NCI-H345 treated with DMSO at 0.1 percent for 48 hours (cell line): ENCODE measurements at regions not wholly inside any gene's neighbourhood (a gene's known extent, or its start where the extent isn't known, plus 50 kb on each side); places are given as distances from the start of the nearest gene placed in this dataset.
A peak's percentile ranks its signal among the peaks of the same experiment; 100 is the strongest.

Experiments used
- DNase-seq: peaks from one replicate; lab custom pipeline; 2025; ENCODE audit not compliant: unreplicated experiment; lab: John Stamatoyannopoulos, UW

GRCh38 chrX:11949291-11949690 is 189.0 kb upstream of the FRMPD4 start:
- no peak for DNase-seq

GRCh38 chrX:11952176-11952720 is 186.0 kb upstream of the FRMPD4 start:
- DNase-seq = no peak

DNA sequence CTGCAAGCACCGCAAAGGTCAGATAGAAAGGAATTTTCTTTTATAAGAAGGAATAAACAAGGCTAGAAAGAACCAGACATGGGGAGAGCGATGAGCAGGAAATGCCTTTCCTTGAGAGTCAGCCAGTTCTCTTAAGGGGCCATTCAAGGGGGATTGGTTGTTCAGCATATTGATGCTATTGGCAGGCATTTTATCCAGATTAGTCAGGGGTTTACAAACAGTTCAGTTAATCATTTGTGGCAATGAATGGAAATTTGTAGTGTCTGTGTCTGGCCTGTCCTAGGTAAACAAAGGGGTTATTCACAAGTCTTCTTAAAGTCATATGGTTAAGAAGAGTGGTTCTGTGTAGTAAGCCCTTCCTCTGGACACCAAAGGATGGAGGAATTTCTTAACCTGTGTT is 184.7 kb upstream of the FRMPD4 start:
- DNase-seq = no peak

- DNase-seq = no peak
These were observed 184.1 kb upstream of the FRMPD4 start for GRCh38 chrX:11954176-11954575.

DNA sequence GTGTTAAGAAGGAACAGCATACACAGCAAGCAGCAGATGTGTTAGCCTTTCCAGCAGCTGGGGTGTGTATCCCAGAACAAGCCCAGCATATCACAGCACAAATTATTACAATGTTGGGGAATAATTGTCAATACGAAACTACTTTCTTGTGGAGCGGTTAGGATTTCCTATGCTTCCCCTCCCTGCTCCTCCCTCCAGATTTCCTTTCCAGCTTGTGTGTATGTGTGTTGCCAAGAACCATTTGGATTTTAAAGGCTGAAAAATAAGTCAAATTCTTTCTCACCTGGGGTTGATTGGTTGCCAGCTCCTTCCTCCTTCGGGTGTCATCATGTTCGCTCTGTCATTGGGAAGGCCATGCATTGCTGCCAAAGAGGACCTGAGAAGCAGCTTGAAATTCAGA is 178.2 kb upstream of the FRMPD4 start:
- no peak for DNase-seq

DNA sequence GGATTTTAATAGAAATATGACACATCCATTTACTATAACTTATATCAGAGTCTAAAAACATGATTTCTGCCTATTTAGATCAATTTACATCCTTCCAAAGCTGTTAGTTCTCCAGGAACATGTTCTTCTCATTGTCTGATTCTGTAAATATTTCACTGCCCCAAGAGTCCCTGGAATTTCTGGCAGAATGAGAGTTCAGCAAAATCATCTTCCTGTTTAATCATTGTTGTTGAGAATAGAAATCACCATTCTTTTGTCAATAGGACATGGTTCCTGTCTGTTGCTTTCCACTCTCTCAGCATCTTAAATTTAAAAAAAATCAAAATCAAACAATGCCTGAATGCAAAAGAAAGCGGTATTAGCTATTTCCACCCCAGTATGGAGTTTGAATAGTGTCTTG is 172.8 kb upstream of the FRMPD4 start:
- no peak for DNase-seq

- no peak for DNase-seq
These were observed 170.0 kb upstream of the FRMPD4 start for GRCh38 chrX:11967986-11968869.

DNA sequence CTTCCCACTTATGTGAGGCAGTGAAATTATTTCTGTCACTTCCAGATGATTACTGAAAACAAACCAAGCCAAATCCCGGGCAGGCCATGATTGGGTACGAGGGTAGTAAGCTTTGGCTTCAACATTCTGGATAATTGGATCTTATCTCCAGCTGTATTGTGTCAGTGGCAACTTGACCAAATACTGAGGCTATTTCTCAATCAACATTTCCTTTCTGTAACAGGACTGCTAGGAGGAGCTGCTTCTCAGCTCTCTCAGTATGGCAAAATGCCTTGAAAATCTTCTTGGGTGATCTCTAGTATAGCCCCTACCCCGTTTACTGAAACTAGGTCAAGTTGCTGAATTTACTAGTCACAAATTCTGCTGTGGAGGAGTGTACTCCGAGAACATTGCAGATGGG is 169.3 kb upstream of the FRMPD4 start:
- no peak for DNase-seq

DNA sequence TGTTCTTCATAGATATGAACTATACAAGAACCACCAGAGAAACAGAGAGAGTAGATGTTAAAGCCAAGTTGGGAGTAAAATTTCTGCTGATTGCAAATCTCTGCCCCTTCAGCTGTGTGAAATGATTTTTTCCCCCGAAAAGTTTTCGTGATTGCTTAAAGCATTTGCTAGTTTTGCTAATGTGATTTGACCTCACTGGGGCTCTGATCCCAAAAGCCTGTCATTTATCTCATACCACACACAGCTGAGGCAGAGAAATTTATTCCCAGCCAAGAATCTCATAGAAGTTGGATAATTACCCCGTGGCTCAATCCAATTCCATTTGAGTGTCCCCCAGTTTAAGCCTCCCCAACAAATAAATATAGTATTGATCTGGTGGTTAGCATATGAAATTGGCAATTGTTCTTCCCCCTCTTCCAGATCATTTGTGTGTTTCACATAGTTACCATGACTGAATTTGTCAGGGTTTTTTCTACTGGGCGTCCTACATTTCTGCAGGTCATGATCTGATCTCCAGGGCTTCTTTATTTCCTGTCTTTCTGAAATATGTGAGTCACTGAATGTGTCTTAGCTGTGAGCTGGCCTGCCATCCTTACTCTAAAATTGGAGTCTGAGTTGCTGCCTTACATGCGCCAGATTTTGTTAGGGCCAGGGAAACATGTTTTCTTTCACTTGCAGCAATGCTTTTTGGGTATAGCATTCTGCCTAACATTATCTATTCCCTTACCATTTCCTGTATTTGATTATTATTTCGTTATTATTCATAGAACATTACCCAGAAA is 167.5 kb upstream of the FRMPD4 start:
- no peak for DNase-seq

DNA sequence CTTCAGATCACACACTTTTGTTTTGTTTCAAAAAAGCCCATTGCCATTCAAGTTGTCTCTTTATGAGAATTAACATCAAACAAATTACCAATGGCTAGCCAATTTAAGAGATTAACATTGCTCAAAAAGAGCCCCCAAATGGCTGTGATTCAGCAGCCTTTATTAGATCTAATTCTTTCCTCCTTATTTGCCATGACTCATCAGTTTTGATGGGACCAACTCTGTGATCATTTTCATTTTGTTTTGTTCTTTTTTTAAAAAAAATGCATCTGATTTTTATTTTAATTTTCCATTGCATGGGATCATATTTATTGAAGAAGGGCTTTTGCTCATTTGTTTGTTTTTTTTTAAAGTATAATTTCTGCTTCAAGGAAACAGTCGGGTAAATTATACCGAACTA is 161.6 kb upstream of the FRMPD4 start:
- no peak for DNase-seq

GRCh38 chrX:11992271-11992670 is 146.0 kb upstream of the FRMPD4 start:
- no peak for DNase-seq

GRCh38 chrX:11995146-11995545 is 143.1 kb upstream of the FRMPD4 start:
- no peak for DNase-seq

- DNase-seq = no peak
These were observed 141.5 kb upstream of the FRMPD4 start for GRCh38 chrX:11996810-11997209.

DNA sequence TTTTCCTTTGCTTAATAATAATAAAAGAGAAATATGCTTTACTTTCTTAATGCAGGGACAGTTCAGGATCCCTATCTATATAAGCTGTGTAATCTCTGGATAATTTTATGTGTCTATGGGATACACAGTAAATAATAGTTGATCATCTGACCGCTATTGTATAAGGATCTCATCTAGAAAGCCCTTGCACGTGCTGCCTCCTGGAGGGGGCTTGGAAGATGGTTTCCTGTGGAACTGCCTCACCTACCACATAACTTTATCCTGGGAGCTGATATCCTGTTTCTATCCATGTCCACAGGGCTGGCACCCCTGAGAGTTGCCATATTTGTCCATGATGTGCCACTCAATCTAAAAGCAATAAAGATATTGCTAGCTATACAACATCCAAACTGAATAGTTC is 139.3 kb upstream of the FRMPD4 start:
- no peak for DNase-seq

DNA sequence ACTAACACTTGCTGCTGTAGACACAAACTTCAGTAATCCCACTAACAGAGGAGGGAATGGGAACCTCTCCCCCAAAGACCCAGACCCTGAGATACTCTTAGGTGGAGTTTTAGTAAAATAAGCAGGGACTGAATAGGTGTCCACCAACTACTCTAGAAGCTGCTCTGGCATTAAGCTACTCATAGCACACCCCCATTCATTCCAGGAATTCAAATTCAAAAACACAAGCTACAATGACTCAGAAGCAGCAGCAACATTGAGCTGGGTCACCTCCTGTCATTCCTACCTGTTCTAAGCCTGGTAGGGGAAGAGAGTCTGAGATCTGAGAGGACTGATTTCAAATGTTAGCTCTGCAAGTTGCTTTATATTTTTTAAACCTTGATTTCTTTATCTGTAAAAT is 135.4 kb upstream of the FRMPD4 start:
- no peak for DNase-seq

- DNase-seq = no peak
These were observed 130.4 kb upstream of the FRMPD4 start for GRCh38 chrX:12007881-12008280.

GRCh38 chrX:12010436-12010835 is 127.8 kb upstream of the FRMPD4 start:
- no peak for DNase-seq

- DNase-seq = no peak
These were observed 127.2 kb upstream of the FRMPD4 start for GRCh38 chrX:12011075-12011474.

DNA sequence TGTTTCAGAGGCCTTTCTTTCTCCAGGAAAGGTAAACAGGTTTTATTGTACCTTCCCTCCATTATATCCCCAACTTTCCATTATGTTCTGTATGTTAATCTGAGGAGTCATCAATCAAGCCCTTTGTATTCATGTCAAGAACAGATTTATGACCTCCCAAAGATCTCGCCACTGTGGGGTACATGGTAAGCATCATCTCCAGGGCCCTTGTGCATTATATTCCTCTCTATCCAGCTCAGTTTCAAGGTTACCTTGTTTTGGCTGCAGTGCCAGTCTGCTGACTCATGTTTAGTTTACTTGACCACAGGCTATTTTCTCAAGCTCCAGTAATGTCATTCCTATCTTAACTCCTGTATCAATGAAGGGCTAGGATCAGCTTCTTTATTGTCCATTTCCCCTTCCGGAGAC is 125.1 kb upstream of the FRMPD4 start:
- peak; percentile 10 for DNase-seq

DNA sequence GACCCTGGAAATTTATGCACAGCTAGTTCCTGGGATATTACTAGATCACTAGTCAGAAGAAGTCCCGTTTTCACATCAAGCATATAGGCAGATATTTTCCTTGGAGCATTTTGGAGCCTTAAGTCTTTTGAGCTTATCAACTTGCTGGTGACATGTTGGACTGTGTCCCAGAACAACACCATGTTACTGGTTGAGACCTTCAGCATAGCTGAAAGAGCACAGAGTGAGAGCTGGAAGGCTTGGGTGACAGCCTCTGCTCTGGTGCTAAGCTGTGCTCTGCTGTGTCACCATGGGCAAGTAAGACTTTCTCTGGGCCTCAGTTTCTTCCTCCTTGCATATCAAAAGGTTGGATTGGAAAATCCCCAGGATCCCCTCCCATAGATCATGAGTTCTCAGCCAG is 116.6 kb upstream of the FRMPD4 start:
- no peak for DNase-seq

DNA sequence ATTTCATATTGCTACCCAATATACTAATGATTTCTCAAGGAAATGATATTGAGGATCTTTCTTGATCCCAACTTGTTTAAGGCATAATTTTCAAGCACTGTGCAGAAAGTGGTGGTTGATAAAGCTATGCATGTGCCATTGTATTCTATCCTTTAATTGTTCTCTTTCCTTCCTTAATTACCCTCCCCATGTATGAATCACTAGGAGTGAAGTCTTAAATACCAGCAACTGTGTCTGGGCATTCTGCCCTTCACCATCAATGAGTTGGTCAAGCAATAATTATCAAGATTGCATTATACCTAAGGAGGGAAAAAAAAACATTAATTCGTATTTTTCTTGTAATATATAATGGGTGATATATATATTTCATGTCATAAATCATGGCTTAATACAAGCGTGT is 111.8 kb upstream of the FRMPD4 start:
- no peak for DNase-seq

DNA sequence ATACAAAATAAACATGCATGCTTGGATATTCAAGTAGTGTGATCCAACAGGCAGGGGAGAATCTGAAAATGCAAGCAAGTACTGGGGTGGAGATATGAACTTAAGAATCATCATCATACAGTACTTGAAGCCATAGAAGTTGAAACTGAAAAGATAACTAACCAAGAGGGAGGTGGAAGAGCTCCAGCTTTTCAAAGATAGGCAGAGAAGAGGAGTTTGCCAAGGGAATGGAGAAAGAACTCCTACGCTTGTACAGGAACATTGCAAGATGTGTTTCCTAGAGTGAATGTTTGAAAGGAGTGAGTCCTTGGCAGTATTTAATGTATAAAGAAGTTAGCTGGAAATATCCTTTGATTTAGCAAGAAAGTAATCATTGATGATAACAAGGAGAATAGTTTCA is 106.2 kb upstream of the FRMPD4 start:
- no peak for DNase-seq
